H9 (cell line): ENCODE measurements at regions not wholly inside any gene's neighbourhood (a gene's known extent, or its start where the extent isn't known, plus 50 kb on each side); places are given as distances from the start of the nearest gene placed in this dataset.

Experiments
- DNase-seq: peaks from one replicate; pipeline ENCODE4 v3.0.0-alpha.2; 2017
- H2AFZ ChIP-seq: one replicate; pipeline ENCODE4 v1.6.1; 2013; ENCODE audit warnings: mild to moderate bottlenecking, low read length, control low read depth, moderate library complexity
- H2AK5ac ChIP-seq: 2 replicates; pipeline ENCODE4 v1.6.1; 2013; ENCODE audit warnings: low read length, control low read depth, mixed read lengths; ENCODE audit not compliant: insufficient read length
- H2BK120ac ChIP-seq: one replicate; pipeline ENCODE4 v1.6.1; 2013; ENCODE audit warnings: low read depth, mild to moderate bottlenecking, low read length, control low read depth, inconsistent platforms; ENCODE audit not compliant: poor library complexity, severe bottlenecking
- H2BK12ac ChIP-seq: 2 replicates; pipeline ENCODE4 v1.6.1; 2013; ENCODE audit warnings: low read length, control low read depth, mixed read lengths, low read depth; ENCODE audit not compliant: insufficient read length
- H2BK15ac ChIP-seq: 2 replicates; pipeline ENCODE4 v1.6.1; 2013; ENCODE audit warnings: low read depth, low read length, control low read depth
- H2BK20ac ChIP-seq: one replicate; pipeline ENCODE4 v1.6.1; 2013; ENCODE audit warnings: low read depth, mild to moderate bottlenecking, low read length, control low read depth, inconsistent platforms; ENCODE audit not compliant: poor library complexity, severe bottlenecking
- H2BK5ac ChIP-seq: 2 replicates; pipeline ENCODE4 v1.6.1; 2013; ENCODE audit warnings: low read length, control low read depth, mixed read lengths; ENCODE audit not compliant: insufficient read length
- H3K14ac ChIP-seq: 2 replicates; pipeline ENCODE4 v1.6.1; 2013; ENCODE audit warnings: low read length, control low read depth; ENCODE audit not compliant: insufficient read depth
- H3K18ac ChIP-seq: 2 replicates; pipeline ENCODE4 v1.6.1; 2013; ENCODE audit warnings: low read depth, mild to moderate bottlenecking, mixed read lengths, low read length, control low read depth; ENCODE audit not compliant: insufficient read length
- H3K23ac ChIP-seq: 2 replicates; pipeline ENCODE4 v1.6.1; 2013; ENCODE audit warnings: low read length, control low read depth, mixed read lengths, low read depth; ENCODE audit not compliant: insufficient read length
- H3K23me2 ChIP-seq: 2 replicates; pipeline ENCODE4 v1.6.1; 2013; ENCODE audit warnings: low read depth, mild to moderate bottlenecking, mixed read lengths, low read length, control low read depth; ENCODE audit not compliant: insufficient read length, poor library complexity, severe bottlenecking
- H3K27ac ChIP-seq: 2 replicates; pipeline ENCODE4 v1.5.1; 2013; ENCODE audit warnings: low read length, control low read depth, mixed read lengths, low read depth; ENCODE audit not compliant: insufficient read length
- H3K27me3 ChIP-seq: 2 replicates; pipeline ENCODE4 v1.6.1; 2013; ENCODE audit warnings: low read length, control low read depth, inconsistent platforms; ENCODE audit not compliant: insufficient read depth
- H3K4ac ChIP-seq: 2 replicates; pipeline ENCODE4 v1.6.1; 2013; ENCODE audit warnings: low read depth, mild to moderate bottlenecking, control low read depth, inconsistent platforms, low read length, moderate library complexity
- H3K4me1 ChIP-seq: 2 replicates; pipeline ENCODE4 v1.6.1; 2013; ENCODE audit warnings: low read length, control low read depth, inconsistent platforms; ENCODE audit not compliant: insufficient read depth
- H3K4me2 ChIP-seq: 2 replicates; pipeline ENCODE4 v1.6.1; 2013; ENCODE audit warnings: low read length, control low read depth, mixed read lengths; ENCODE audit not compliant: insufficient read length, insufficient read depth
- H3K56ac ChIP-seq: 2 replicates; pipeline ENCODE4 v1.6.1; 2013; ENCODE audit warnings: low read depth, mild to moderate bottlenecking, mixed read lengths, low read length, control low read depth; ENCODE audit not compliant: insufficient read length
- H3K79me1 ChIP-seq: 2 replicates; pipeline ENCODE4 v1.6.1; 2013; ENCODE audit warnings: low read depth, mild to moderate bottlenecking, moderate library complexity, low read length, control low read depth, inconsistent platforms; ENCODE audit not compliant: insufficient read depth, poor library complexity, severe bottlenecking
- H3K79me2 ChIP-seq: 2 replicates; pipeline ENCODE4 v1.6.1; 2013; ENCODE audit warnings: low read length, control low read depth, inconsistent platforms; ENCODE audit not compliant: insufficient read depth
- H3K9ac ChIP-seq: 2 replicates; pipeline ENCODE4 v1.6.1; 2013; ENCODE audit warnings: low read length, control low read depth, mixed read lengths; ENCODE audit not compliant: insufficient read length; ENCODE audit errors: extremely low read depth
- H3K9me3 ChIP-seq: one replicate; pipeline ENCODE4 v1.6.1; 2013; ENCODE audit warnings: low read depth, low read length, inconsistent platforms; ENCODE audit not compliant: control insufficient read depth
- H3T11ph ChIP-seq: one replicate; pipeline ENCODE4 v1.6.1; 2013; ENCODE audit warnings: mild to moderate bottlenecking, low read length, control low read depth, inconsistent platforms
- H4K20me1 ChIP-seq: one replicate; pipeline ENCODE4 v1.6.1; 2013; ENCODE audit not compliant: control insufficient read depth, insufficient read length, insufficient read depth
- H4K5ac ChIP-seq: 2 replicates; pipeline ENCODE4 v1.6.1; 2013; ENCODE audit warnings: low read depth, mild to moderate bottlenecking, mixed read lengths, low read length, control low read depth; ENCODE audit not compliant: insufficient read length
- H4K8ac ChIP-seq: replicated peaks from 2 replicates; pipeline ENCODE4 v1.6.1; 2013; ENCODE audit warnings: low read length, control low read depth, mixed read lengths, low read depth; ENCODE audit not compliant: insufficient read length
- H4K91ac ChIP-seq: 2 replicates; pipeline ENCODE4 v1.6.1; 2013; ENCODE audit warnings: low read depth, mild to moderate bottlenecking, moderate library complexity, mixed read lengths, low read length, control low read depth; ENCODE audit not compliant: insufficient read length
- H3K27ac Mint-ChIP-seq, 3 experiments: 2 replicates in 2 of 3; 3 replicates in 1 of 3; pipeline ENCODE4 v1.8.0; 2020 to 2021; ENCODE audit warnings: mixed read lengths in 3 of 3, mild to moderate bottlenecking in 1 of 3, moderate library complexity in 1 of 3
- H3K27me3 Mint-ChIP-seq: 2 replicates; pipeline ENCODE4 v1.8.0; 2021; ENCODE audit warnings: low read depth, mild to moderate bottlenecking, moderate library complexity, mixed read lengths
- H3K36me3 Mint-ChIP-seq, 3 experiments: 2 replicates in 2 of 3; 3 replicates in 1 of 3; pipeline ENCODE4 v1.8.0; 2020 to 2021; ENCODE audit warnings: low read depth in 3 of 3, mixed read lengths in 3 of 3; ENCODE audit not compliant: insufficient read depth in 1 of 3
- H3K4me1 Mint-ChIP-seq, 2 experiments: 2 replicates each; pipeline ENCODE4 v1.8.0; 2020; ENCODE audit warnings: mixed read lengths in 2 of 2
- H3K4me3 Mint-ChIP-seq, 2 experiments: 2 replicates in 1 of 2; 3 replicates in 1 of 2; pipeline ENCODE4 v1.8.0; 2020 to 2021; ENCODE audit warnings: mild to moderate bottlenecking in 2 of 2, mixed read lengths in 2 of 2, moderate library complexity in 1 of 2
- H3K9me3 Mint-ChIP-seq, 2 experiments: 2 replicates in 1 of 2; 3 replicates in 1 of 2; pipeline ENCODE4 v1.8.0; 2020; ENCODE audit warnings: mild to moderate bottlenecking in 2 of 2, mixed read lengths in 2 of 2, moderate library complexity in 1 of 2
- WGBS: extraction: QIAGEN DNeasy Blood & Tissue Kit; methylation state at CpG from one replicate; pipeline ENCODE4 v1.1.7; 2013; ENCODE audit warnings: missing lambda C conversion rate, low lambda C conversion rate, mixed read lengths; ENCODE audit not compliant: insufficient read length; ENCODE audit errors: extremely low coverage; 5-methylcytosine and 5-hydroxymethylcytosine counted together
- TF ChIP-seq, protein P1 (sequence below): fragments of 200-600 bp; sonication (generic); conservative IDR thresholded peaks from 3 replicates; pipeline ENCODE4 v1.8.0; 2021; ENCODE audit warnings: antibody characterized with exemption, mild to moderate bottlenecking

DNA sequence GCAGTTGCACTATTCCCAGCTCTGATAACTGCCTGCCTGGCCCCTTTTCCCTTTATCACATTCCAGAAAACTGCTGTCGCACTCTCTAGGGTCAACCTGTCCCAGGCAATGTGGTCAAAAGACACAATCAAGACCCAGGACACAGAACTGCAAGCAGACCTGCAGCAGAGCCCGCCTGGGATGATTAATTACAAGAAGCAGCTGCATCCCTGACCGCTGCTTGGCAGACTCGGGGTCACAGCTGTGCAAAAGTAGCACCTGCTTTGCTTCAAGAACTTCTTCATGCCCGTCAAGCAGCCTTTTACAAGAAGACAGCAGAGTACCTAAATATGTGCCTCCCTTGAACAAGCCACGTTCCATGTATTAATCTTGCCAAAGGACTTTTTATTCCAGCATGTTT, 120.0 kb upstream of the ST8SIA2 start:
- Histone ChIP-seq H4K5ac (no peak overlapping the region), H3K79me2 (no peaks in the 10 kb centered on the region), H2BK15ac (no peak overlapping the region), H3K18ac (no peak overlapping the region), H3K27ac (no peak overlapping the region), H4K20me1 (no peaks in the 10 kb centered on the region), H3K14ac (no peak overlapping the region), H2BK5ac (no peak overlapping the region), H2BK12ac (no peak overlapping the region), H3K9me3 (no peaks in the 10 kb centered on the region), H3K27me3 (no peaks in the 10 kb centered on the region), H3T11ph (no peak overlapping the region), H2BK120ac (no peak overlapping the region), H2AK5ac (no peak overlapping the region), H2BK20ac (no peak overlapping the region), H3K79me1 (no peaks in the 10 kb centered on the region), H3K23ac (no peak overlapping the region), H4K8ac (no peak overlapping the region), H3K4me2 (no peak overlapping the region), H3K4ac (no peak overlapping the region), H3K23me2 (no peaks in the 10 kb centered on the region), H2AFZ (no peak overlapping the region), H3K4me1 (no peaks in the 10 kb centered on the region; the same call in 1 of the 2 replicates), H4K91ac (no peak overlapping the region), H3K9ac (no peak overlapping the region), H3K56ac (no peak overlapping the region)
- Mint-ChIP-seq H3K27ac (no peak overlapping the region), H3K27me3 (no peaks in the 10 kb centered on the region; the same call in 1 of the 2 replicates), H3K36me3 (no peaks in the 10 kb centered on the region; a peak in 1 of 7 replicates), H3K4me1 (peaks cover 7 to 10% of the 10 kb centered on the region in 2 experiments), H3K9me3 (no peaks in the 10 kb centered on the region), H3K4me3 (no peak overlapping the region)
- TF ChIP-seq, protein P1, sequence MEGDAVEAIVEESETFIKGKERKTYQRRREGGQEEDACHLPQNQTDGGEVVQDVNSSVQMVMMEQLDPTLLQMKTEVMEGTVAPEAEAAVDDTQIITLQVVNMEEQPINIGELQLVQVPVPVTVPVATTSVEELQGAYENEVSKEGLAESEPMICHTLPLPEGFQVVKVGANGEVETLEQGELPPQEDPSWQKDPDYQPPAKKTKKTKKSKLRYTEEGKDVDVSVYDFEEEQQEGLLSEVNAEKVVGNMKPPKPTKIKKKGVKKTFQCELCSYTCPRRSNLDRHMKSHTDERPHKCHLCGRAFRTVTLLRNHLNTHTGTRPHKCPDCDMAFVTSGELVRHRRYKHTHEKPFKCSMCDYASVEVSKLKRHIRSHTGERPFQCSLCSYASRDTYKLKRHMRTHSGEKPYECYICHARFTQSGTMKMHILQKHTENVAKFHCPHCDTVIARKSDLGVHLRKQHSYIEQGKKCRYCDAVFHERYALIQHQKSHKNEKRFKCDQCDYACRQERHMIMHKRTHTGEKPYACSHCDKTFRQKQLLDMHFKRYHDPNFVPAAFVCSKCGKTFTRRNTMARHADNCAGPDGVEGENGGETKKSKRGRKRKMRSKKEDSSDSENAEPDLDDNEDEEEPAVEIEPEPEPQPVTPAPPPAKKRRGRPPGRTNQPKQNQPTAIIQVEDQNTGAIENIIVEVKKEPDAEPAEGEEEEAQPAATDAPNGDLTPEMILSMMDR = no peak
- DNase-seq = no peak
- no CpG with 5 or more reads among the region's 6 CpGs for WGBS
